22Rv1 (cell line): ENCODE measurements at regions not wholly inside any gene's neighbourhood (a gene's known extent, or its start where the extent isn't known, plus 50 kb on each side); places are given as distances from the start of the nearest gene placed in this dataset.

Experiments used
- H3K27ac ChIP-seq: fragments of 450-650 bp; 2 replicates; pipeline ENCODE4 v1.5.1; 2017
- ZFX ChIP-seq: fragments of 450-650 bp; IDR thresholded peaks from 2 replicates; pipeline ENCODE4 v1.6.1; 2017; ENCODE audit warnings: antibody characterized with exemption, borderline replicate concordance
- TF ChIP-seq, protein P1 (sequence below): fragments of 450-650 bp; IDR thresholded peaks from 2 replicates; pipeline ENCODE4 v1.5.1; 2017; ENCODE audit warnings: mild to moderate bottlenecking

DNA sequence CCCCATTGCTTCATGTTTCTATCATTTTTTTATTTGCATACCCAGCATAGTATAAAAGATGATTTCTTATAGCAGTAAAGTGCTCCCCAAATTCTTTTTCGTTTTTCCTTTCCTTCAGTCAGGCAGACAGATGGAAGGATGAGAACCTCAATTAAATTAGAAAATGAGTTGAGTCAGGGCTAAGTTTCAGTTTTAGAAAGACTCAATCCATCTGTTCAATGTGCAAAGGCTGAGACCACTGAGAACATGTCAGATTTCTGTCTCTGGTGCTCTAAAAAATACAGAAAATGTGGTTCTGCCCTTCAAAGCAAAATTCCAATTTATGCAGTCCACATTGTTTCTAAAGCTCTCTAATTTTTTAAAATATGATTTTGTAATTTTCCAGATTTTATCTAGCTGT lies 257.6 kb upstream of the HS3ST5 start:
- TF ChIP-seq, protein P1, sequence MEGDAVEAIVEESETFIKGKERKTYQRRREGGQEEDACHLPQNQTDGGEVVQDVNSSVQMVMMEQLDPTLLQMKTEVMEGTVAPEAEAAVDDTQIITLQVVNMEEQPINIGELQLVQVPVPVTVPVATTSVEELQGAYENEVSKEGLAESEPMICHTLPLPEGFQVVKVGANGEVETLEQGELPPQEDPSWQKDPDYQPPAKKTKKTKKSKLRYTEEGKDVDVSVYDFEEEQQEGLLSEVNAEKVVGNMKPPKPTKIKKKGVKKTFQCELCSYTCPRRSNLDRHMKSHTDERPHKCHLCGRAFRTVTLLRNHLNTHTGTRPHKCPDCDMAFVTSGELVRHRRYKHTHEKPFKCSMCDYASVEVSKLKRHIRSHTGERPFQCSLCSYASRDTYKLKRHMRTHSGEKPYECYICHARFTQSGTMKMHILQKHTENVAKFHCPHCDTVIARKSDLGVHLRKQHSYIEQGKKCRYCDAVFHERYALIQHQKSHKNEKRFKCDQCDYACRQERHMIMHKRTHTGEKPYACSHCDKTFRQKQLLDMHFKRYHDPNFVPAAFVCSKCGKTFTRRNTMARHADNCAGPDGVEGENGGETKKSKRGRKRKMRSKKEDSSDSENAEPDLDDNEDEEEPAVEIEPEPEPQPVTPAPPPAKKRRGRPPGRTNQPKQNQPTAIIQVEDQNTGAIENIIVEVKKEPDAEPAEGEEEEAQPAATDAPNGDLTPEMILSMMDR, result no peak
- TF ChIP-seq ZFX, result no peak
- no peak overlapping the region for H3K27ac ChIP-seq

DNA sequence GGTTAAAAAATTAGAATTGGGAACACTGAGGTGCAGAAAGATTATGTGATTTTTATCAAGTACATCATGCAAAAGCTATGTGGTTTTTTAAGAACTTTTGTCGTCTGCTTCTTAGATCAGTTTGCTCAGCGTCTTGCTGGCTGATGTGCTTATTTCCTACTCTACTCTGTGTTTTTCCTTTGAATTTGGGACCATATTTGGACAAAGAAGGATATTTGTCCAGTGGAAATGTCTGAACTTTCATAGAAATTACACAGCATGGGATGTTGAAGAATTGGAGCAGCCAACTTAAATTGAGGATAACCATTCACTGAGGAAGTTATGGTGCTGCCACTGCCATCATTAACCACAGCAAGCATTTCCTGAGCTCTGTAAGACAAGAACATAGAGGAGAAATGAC lies 252.8 kb upstream of the HS3ST5 start:
- H3K27ac ChIP-seq, result no peak overlapping the region
- TF ChIP-seq, protein P1, result no peak
- TF ChIP-seq ZFX, result no peak

DNA sequence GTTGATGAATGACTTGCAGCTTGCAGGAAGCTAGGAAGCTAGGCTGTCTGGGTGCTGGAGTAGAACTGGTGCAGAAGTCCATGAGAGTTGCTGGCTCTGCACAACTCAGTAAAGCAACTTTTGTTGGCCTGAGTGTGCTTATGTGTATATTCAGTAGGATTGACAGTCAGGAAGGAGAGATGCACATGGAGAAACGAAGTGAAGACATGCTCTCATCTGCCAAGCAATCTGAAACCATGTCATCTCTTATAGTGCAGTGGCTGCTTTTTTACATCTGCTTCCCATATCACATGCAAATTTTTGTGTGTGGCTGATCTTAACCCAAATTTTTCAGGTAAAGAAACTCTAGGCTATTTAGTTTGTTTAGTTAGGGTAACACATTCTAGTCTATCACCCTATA lies 252.4 kb upstream of the HS3ST5 start:
- TF ChIP-seq, protein P1, result no peak
- TF ChIP-seq ZFX, result no peak
- H3K27ac ChIP-seq, result no peak overlapping the region

DNA sequence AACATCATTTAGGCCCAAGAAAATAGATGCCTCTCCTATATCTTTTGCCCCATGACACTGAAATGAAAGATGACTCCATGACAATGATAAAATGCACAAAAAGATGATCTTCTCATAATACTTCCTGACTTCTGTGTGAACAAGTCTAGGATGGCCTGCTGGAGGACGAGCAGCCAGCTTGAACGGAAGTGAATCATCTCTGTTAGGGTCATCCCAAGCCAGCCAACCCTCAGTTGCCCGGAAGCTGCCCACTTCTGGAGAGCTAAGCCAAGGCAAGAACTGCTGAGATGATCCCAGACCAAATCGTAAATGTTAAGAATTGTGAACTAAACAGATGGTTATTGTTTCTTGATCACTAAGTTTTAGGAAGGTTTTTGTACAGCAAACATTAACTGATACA lies 249.7 kb upstream of the HS3ST5 start:
- TF ChIP-seq, protein P1, result no peak
- TF ChIP-seq ZFX, result no peak
- no peak overlapping the region for H3K27ac ChIP-seq

DNA sequence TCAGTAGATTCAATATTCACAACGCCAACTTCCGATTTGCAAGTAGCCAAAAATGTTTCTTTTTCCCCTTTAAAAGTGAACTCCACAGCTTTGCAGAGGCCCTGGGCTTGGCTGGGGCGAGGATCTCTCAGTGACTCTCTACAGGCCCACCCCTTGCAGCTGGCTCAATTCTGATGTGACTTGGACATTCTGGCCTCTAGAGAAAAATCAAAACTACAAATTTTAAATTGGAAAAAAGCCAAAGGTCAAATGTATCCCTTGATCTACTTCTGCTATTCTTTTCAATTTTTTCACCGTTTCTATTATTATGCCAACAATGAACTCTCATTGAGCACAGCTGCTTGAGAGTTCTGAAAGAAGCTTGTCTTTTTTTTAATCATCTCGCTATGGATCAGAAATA lies 245.9 kb upstream of the HS3ST5 start:
- no peak for TF ChIP-seq ZFX
- TF ChIP-seq, protein P1, result no peak
- no peak overlapping the region for H3K27ac ChIP-seq

DNA sequence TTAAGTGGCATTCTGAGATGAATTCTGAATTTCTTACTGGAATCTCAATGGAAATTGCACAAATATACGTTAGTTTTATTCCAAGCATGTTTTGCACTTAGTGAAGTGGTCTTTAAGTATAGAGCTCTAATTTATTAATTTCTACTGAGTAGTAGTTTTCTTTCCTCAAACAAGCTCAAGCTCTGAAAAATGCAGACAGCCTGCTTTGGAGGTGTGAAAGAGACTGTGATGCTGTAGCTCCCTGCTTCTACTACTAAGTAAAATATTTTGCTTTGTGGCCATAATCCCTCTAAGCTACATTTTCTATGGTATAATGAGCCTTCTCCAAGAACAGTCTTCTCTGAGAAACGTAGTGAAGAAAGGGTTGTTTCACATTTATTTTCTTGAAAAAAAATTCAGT lies 243.5 kb upstream of the HS3ST5 start:
- TF ChIP-seq, protein P1, result no peak
- no peak for TF ChIP-seq ZFX
- no peak overlapping the region for H3K27ac ChIP-seq

DNA sequence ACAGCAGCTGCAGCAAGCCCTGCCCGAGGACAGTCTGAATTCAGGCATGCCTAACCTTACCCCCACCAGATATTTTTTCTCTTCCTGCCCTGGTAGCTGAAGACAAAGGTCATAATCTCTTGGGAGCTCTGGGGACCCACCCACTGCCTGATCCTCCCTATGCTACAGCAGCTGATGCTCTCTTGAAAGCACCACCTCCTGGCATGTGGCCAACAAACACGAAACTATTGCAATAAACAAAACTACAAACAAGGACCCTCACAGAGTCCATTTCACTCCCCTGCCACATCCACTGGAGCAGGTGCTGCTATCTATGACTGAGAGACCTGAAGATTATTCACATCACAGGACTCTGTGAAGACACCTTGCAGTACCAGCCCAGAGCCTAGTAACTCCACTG lies 238.5 kb upstream of the HS3ST5 start:
- TF ChIP-seq ZFX, result no peak
- TF ChIP-seq, protein P1, result no peak

More for the DNA sequence above, 238.5 kb upstream of the HS3ST5 start:
- no peak overlapping the region for H3K27ac ChIP-seq
